COLO829 (cell line): ENCODE measurements at regions not wholly inside any gene's neighbourhood (a gene's known extent, or its start where the extent isn't known, plus 50 kb on each side); places are given as distances from the start of the nearest gene placed in this dataset.
"Not testable (repeated sequence)": the region's sequence is repeated elsewhere in the genome, so short reads cannot be mapped to it uniquely, and the experiment has no call there.

Experiments
- DNase-seq: peaks from one replicate; pipeline ENCODE4 v3.0.0; 2012; ENCODE audit warnings: low spot score

DNA sequence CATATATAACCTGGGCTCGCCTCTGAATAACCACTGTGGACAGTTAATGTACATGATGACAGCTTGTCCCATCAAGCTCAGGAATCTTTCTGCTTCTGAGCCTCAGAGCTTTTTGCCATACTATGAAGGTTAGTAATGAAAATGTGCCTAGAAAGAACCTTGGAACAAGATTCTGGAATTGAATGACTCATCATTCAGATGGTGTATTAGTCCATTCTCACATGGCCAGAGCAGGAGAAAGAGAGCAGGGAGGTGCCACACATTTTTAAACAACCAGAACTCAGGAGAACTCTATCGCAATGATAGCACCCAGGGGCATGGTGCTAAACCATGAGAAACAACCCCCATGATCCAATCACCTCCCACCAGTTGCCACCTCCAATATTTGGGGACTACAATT lies 542.1 kb downstream of the PRR16 start:
- no peak for DNase-seq

DNA sequence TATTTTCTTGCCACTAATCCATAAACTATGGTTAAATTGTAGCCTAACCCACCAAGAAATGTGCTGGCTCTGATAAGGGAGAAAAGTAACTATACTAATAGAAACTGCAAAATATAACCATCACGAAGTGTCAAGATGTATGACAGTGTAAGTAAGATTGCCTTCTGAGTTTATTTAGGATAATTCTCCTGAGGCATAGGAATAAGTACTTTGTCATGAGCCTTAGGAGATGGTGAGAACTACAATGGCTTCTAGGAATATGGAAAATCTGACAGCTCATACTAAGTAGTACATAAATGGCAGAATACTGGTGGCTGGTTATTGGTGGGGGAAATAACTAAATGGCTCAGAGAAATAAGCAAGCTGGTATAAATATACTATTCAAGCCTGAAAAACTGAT lies 543.9 kb downstream of the PRR16 start:
- no peak for DNase-seq

DNA sequence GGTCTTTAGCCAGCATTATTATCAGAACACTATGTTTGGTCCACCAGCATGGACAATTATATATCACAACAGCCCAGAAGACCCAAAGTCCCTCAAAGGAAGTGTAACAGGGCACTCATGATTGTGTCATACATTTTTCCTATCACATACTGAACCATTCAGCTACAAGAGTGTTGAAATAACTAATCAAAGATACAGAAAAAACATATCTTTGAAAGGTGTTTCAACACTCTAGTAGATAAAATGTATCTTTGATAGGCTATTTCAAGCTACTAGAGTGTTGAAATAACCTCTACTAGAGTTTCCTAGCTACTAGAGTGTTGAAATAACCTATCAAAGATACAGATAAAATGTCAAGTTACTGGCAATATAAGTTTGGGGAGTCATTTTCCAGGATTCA lies 545.0 kb downstream of the PRR16 start:
- no peak for DNase-seq

DNA sequence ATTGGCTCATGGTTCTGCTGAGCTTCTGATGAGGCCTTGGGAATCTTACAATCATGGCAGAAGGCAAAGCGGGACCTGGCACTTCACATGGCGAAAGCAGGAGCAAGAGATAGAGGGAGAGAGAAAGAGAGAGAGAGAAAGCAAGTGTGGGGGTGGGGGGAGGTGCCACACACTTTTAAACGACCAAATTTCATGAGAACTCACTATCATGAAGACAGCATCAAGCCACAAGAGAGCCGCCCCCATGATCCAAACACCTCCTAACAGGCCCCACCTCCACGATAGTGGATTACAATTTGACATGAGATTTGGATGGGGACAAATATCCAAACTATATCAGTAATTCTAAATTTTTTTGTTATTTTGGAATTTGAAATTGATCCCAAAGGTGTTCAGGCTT lies 553.9 kb downstream of the PRR16 start:
- DNase-seq: no peak

DNA sequence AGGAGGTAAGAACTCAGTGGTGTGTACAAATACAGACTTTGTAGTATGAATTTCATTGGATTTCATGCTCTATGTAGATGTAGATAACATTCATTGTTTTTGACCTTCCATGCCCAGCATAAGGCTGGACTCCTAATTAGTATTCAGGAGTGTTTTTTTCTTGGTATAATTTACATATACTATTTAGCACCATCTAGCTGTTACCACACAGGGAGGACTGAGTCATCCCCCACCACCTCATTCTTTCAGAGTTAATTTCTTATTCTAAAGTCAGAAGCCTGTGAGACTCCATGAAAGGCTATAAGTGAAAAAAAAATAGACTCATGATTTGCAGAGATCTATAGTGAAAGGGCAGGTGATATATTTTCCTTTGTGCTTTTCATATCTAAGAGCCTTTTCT lies 555.0 kb downstream of the PRR16 start:
- no peak for DNase-seq

DNA sequence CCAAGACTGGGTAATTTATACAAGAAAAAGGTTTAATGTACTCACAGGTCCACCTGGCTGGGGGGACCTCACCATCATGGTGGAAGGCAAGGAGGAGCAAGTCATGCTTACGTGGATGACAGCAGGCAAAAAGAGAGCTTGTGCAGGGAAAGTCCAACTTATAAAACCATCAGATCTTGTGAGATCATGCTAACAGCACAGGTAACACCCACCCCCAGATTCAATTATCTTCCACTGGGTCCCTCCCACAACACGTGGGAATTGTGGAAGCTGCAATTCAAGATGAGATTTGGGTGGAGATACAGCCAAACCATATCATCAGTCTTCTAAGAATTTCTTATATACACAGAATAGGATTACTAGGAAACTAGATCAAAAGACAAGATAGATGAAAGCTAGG lies 555.6 kb downstream of the PRR16 start:
- no peak for DNase-seq

DNA sequence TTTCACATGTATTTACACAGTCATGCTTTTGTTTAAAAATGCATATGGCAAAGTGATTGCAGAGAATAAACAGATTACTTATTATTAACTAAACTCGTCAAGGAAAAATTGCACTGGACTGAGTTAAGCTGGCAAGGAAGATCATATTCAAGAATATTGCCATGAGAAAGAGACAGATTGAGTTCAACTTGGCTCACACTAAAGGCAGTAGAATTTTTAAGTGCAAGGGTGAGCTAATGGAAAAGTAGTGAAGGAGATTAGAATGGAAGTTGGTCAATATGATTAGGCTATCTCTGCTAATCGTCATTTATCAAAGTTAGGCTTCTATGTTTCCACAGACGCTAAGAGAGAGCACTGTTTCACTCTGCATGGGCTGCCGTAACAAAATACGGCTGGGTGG lies 557.6 kb downstream of the PRR16 start:
- DNase-seq: no peak

DNA sequence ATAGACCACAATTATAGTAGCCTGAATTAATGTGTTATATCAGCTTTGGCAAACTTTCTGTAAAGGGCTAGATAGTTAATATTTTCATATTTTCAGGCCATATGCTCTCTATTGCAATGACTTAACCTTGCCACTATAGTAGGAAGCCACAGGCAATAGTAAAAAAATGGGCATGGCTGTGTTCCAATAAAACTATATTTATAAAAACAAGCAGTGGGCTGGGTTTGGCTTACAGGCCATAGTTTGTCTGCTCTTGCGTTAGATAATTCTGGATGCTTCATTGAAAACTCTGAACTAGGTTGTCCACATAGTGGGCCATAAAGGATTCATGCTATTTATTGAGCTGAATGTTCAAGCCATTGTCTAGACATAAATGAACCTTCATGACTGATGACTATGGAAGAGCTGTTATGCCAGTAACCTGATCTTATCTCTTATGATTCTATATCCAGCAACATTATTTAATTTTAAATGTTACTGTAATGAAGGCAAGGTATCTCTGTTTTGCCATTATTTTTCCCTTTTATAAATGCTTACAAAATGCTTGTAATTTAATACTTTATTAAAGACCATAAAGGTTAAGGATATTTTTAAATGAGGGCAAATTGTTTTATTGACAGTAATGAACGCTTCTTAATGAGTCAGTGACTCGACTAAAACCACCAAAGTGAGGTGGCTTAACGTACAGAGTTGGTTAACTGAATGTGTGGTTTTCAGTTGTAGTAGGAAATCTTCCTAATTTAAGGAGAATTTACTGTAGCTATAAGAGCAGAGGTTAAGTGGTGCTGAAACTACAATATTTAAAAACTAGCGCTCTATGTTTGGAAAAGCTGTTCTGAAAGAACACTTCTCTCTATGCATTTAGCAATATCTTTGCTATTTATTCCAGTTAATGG lies 560.6 kb downstream of the PRR16 start:
- no peak for DNase-seq

DNA sequence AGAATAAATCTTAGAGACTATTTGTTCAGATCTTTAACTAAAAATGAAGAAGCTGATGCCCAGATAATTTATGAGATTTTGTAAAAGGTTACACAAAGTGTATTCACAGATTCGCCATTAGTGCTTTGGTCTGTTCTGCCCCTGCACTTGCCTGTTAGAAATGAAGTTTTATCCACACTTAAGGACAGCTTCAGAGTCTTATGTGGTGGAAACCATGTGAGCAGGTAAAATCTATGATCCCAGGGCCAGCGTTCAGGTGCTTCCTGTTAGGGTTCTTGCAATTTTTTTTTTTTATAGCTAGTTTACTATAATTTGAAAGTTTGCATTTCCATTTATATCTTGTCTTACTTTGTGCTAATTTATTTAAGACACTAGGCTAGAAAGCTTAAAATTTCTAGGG lies 561.6 kb downstream of the PRR16 start:
- DNase-seq: no peak

DNA sequence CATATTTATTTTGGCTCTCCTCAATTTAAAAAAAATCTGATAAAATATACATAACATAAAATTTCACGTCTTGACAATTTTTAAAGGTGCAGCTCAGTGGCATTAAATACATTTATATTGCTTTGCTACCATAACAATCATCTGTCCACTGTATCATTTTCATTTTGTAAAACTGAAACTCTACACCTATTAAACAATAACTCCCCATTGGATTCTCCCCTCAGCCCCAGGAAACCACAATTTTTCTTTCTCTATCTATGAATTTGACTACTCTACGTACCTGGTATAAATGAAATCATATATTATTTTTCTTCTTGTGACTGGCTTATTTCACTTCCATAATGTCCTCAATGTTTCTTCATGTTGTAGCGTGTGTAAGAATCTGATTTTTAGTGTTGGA lies 563.5 kb downstream of the PRR16 start:
- no peak for DNase-seq

DNA sequence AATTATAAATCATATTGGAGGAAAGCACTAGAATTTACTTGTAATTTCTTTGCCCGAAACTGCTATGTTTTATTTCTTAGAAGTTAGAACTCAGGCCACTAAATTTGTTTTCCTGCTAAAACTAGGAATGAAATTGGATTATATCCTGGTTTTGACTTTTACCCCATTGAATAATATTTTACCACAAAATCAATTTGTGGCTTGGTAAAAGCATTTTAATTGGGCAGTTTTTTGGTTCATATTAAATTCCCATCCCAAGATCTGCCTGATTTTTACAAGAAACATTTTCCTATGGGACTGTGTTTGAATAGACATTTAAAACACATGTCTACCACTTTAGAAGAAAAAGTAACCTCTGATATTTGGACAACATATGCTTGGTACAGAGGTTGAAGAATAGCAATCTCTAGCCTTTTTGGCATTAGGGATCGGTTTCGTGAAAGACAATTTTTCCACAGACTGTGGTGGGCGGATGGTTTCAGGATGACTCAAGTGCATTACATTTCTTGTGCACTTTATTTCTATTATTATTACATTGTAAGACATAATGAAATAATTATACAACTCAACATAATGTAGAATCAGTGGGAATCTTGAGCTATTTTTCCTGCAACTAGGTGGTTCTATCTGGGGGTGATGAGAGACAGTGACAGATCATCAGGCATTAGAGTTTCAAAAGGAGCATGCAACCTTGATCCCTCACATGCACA lies 565.6 kb downstream of the PRR16 start:
- no peak for DNase-seq

DNA sequence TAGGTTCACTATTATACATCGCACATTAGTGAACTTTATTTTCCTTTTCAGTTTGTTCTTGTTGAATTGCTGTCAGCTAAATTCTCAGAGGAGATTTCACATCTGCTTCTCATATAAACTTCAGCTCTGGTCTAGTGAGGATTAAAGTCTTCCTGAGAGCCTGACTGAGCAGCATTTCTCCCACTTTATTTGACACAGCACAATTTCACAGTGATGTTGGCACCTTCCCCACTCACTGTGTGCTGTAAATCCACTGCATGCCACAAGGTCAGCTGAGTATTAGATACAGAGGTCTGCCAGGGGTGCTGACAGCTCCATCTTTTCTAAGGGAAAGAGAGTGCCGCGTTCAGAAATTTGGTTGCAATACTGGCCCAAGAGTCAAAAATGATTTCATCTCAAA lies 567.4 kb downstream of the PRR16 start:
- DNase-seq: no peak

DNA sequence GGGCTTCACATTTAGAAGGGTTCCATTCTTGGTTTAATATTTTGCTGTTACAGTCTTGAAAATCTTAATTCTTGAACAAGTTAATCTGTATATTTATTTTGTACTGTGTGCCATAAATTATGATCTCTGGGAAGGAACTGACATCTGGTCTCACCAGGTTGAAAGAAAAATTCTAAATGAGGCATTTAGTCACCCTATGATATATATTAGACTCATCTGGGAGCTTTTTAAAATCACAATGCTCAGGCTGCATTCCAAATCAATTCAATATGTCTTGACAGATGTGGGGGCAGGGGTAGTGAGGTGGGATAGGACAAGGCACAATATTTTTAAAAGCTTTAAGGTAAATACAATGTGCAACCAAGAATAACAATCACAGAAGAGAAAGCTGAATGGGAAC lies 569.2 kb downstream of the PRR16 start:
- DNase-seq: no peak

DNA sequence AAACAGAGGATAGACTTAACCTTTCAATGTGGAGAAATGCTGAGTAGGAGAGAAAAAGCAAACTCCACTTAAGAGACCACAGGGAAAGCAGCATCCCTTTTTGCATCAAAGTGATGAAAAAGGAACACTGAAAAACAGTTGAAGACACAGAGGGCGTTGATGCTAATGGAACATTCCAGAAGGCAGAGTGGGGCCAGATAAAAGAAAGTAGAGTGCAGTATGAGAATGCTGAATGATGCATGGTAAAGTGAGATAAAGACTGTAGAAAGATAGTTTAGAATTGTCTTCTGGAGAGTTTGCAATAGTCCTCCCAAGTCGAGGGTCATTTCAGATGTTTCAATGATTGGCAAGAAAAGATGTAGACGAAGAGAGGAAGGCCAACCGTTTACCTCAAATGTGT lies 574.3 kb downstream of the PRR16 start:
- DNase-seq: no peak

DNA sequence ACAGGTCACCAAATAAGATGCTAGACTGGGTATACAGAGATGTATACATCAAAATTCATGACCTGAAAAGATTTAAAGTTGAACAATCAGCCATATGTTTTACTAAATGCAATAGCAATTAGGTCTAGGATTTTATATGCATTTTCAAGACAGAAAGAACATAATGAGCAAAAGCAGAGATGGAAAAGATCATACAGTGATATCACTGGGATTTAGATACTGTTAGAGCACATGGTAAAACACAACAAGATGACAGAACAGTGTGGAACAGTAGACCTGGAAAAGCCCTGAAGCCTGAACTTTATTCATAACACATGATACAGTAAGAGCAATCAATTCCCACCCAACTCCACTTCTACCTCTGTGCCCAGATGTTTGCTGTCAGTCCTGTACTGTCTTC lies 585.9 kb downstream of the PRR16 start:
- no peak for DNase-seq

DNA sequence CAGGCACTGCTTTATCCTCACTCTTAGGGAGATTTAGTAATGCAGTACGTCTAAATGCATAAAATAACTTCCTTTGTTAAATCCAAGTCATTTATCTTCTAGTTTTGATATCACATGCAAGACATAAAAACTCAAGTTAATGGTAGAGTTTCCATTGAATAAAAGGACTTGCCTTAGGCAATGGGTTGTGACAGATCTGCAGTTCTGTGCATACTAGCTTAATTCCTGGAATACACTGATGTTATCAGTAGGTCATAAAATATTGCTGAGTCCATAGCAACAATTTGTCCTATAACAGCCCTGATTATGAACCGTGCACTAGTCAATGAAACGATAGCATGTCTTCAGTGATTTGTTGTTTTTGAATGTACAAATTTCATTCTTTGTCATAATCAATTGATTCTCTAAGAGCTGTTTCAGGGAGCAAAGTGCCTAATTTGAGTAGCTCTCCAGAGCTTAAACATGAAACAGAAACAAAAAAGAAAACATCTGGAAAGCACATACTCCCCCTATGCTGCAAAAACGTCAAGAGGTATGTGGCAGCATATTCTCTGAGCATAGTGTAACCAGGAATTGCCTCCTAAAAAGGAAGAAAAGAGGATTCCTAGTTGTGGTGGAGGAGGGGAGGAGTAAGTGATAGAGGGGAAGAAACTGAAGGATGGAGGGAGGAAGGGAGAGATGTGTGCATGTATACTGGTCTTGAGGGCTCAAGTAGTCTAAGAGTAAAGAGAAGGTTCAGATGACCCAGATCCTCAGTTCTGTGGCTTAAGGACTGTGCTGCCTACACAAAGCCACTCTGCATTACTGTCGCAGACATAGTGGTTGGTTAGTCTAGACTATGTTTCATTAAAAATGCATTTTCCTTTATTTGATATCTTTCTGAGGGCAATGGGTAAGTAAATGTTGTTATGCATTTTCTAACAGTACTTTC lies 589.2 kb downstream of the PRR16 start:
- DNase-seq: peak; percentile 25

DNA sequence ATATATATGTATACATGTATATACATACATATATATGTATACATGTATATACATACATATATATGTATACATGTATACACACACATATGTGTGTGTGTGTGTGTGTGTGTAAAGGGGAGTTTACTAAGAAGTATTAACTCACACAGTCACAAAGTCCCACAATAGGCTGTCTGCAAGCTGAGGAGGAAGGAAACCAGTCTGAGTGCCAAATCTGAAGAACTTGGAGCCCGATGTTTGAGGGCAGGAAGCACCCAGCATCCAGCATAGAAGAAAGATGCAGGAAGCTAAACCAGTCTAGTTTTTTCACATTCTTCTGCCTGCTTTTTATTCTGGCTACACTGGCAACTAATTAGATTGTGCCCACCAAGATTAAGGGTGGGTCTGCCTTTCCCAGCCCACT lies 591.5 kb downstream of the PRR16 start:
- no peak for DNase-seq

DNA sequence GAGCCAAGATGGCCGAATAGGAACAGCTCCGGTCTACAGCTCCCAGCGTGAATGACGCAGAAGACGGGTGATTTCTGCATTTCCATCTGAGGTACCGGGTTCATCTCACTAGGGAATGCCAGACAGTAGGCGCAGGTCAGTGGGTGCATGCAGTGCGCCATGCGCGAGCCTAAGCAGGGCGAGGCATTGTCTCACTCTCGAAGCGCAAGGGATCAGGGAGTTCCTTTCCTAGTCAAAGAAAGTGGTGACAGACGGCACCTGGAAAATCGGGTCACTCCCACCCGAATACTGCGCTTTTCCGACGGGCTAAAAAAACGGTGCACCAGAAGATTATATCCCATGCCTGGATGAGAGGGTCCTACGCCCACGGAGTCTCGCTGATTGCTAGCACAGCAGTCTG lies 600.1 kb downstream of the PRR16 start:
- not testable (repeated sequence) for DNase-seq

DNA sequence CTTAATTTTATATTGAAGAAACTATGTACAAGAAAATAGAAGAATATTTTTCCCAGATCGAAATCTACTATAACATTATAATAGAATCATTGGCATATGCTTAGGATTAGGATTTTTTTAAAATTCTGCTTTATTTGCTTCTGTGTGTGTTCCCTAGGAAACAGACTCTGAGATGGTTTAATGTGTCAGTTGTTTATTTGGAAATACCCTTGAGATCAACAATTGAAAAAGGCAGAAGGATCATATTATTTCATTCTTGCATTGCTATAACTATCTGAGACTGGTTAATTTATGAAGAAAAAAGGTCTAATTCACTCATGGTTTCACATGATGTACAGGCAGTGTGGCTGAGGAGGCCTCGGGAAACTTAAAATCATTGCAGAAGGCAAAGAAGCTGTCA lies 622.6 kb downstream of the PRR16 start:
- DNase-seq: no peak

DNA sequence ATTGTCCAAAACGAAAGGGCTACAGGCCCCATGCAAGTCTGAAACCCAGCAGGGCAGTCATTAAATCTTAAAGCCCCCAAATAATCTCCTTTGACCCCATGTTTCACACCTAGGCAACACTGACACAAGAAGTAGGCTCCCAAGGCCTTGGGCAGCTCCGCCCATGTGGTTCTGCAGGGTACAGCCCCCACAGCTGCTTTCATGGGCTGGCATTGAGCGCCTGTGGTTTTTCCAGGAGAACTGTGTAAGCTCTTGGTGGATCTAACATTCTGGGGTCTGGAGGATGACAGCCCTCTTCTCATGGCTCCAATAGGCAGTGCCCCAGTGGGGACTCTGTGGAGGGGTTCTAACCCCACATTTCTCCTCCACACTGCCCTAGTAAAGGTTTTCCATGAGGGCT lies 623.5 kb downstream of the PRR16 start:
- no peak for DNase-seq

DNA sequence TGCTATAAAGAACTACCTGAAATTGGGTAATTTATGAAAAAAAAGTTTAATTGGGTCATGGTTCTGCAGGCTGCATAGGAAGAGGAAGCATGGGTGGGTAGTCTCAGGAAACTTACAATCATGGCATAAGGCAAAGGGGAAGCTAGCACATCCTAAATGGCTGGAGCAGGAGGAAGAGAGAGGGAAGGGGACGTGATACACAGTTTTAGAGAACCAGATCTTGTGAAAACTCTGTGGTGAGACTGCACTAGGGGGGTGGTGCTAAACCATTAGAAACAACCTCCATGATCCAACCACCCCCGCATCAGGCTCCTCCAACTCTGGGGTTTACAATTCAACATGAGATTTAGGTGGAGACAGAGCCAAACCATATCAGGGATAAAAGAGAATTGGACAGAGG lies 624.2 kb downstream of the PRR16 start:
- no peak for DNase-seq

DNA sequence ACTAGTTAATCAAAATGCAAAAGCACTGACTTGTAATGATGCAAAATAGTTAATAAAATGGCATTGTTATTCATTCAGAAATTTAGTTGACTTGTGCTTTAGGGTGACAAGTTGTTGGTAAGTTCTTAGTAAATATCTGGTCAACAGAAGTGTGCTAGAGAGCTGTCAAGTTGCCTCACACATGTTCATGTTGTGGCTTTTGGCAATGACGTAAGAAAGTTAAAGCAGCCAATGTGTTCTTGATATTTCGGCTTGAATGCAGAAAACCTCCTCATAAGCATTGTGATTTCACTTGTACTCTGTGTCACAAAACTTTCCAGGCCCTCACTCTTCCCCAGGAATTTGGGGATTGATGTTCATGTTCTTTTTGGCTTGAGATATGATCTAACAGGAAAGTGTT lies 626.7 kb downstream of the PRR16 start:
- no peak for DNase-seq

DNA sequence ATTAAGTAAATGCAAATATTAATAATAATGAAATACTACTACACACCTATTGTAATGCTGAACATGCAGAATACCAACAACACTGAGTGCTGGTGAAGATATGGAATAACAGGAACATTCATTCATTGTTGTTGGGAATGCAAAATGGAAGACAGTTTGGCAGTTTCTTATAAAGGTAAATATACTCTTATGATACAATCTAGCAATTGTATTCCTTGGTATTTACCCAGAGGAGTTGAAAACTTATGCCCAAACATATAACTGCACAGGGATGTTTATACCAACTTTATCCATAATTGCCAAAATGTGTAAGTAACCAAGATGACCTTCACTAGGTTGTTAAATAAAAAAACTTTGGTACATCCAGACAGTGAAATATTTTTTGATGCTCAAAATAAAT lies 636.8 kb downstream of the PRR16 start:
- no peak for DNase-seq
